ENCODE measurements at regions not wholly inside any gene's neighbourhood (a gene's known extent, or its start where the extent isn't known, plus 50 kb on each side); places are given as distances from the start of the nearest gene placed in this dataset.

DNA sequence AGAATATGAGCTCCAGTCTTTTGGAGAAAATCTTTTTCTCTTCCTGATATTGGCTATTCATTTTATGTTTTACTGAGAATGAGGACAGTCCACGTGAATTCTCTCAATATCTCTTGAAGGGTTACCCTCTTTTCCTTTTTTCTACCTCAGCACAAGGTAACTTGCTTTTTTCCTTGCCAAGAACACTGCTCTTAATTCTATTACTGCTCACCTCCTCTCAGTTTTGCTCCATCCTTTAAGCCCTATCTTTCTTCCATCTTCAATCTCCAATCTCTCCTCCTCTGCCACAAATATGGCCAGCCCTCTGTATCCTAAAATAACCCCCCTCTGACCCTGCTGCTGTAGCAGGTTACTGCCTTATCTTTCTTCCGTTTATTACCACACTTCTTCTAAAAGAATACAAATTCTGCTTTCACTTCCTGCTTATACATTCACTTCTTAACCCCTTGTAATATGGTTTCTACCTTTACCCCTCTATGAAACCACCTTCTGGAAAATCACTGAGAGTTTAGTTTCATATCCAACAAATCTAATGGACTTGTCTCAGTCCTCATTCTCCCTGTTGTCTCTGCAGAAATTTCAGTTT, 89.0 kb downstream of the NFKBIZ start:
- TF ChIP-seq CTCF (IDR thresholded peaks at IDR 0.05): no peak
- TF ChIP-seq EP300 (IDR thresholded peaks at IDR 0.05; ENCODE audit: borderline replicate concordance in 1 of 2, low read depth in 1 of 2, low read length in 1 of 2): no peak
- no peak for TF ChIP-seq YY1 (IDR thresholded peaks at IDR 0.05; ENCODE audit: low read depth)
